RWPE2 (cell line): ENCODE measurements at regions not wholly inside any gene's neighbourhood (a gene's known extent, or its start where the extent isn't known, plus 50 kb on each side); places are given as distances from the start of the nearest gene placed in this dataset.

Experiments
- ATAC-seq: fragments of 200-7000 bp; cut with Tn5 transposase; 3 replicates; pipeline ENCODE4 v1.9.1; 2021; ENCODE audit warnings: low read depth
- DNase-seq: peaks from one replicate; pipeline ENCODE4 v3.0.0-alpha.2; 2020; ENCODE audit warnings: low spot score
- H3K27ac ChIP-seq: fragments of 450-650 bp; 2 replicates; pipeline ENCODE4 v1.5.1; 2017; ENCODE audit warnings: mild to moderate bottlenecking; ENCODE audit not compliant: poor library complexity, severe bottlenecking
- H3K27me3 ChIP-seq: fragments of 250-450 bp; sonication (Bioruptor Pico); 2 replicates; pipeline ENCODE4 v1.5.1; 2021; ENCODE audit warnings: mild to moderate bottlenecking, moderate library complexity; ENCODE audit not compliant: insufficient read depth, poor library complexity, severe bottlenecking
- H3K36me3 ChIP-seq: fragments of 250-450 bp; sonication (Bioruptor Pico); 2 replicates; pipeline ENCODE4 v1.5.1; 2020; ENCODE audit warnings: low read depth, mild to moderate bottlenecking, moderate library complexity
- H3K4me1 ChIP-seq: fragments of 250-450 bp; sonication (Bioruptor Pico); 2 replicates; pipeline ENCODE4 v1.5.1; 2021; ENCODE audit warnings: mild to moderate bottlenecking, moderate library complexity; ENCODE audit not compliant: insufficient read depth, poor library complexity, severe bottlenecking
- H3K4me3 ChIP-seq: fragments of 250-450 bp; sonication (Bioruptor Pico); 2 replicates; pipeline ENCODE4 v1.5.1; 2021; ENCODE audit warnings: mild to moderate bottlenecking, moderate library complexity; ENCODE audit not compliant: severe bottlenecking
- H3K9me3 ChIP-seq: fragments of 250-450 bp; sonication (Bioruptor Pico); 2 replicates; pipeline ENCODE4 v1.5.1; 2021; ENCODE audit warnings: mild to moderate bottlenecking, moderate library complexity; ENCODE audit not compliant: severe bottlenecking
- CTCF ChIP-seq: fragments of 450-650 bp; IDR thresholded peaks from one replicate; pipeline ENCODE4 v1.5.1; 2017; ENCODE audit warnings: mild to moderate bottlenecking, moderate library complexity; ENCODE audit not compliant: poor library complexity, severe bottlenecking

GRCh38 chr4:96166806-96167205 lies 326.9 kb downstream of the PDHA2 start:
- no peak for TF ChIP-seq CTCF
- no peak overlapping the region for H3K4me3 ChIP-seq
- no peaks in the 10 kb centered on the region for H3K27me3 ChIP-seq
- H3K36me3 ChIP-seq: no peaks in the 10 kb centered on the region
- H3K4me1 ChIP-seq: peaks cover 13% of the 10 kb centered on the region
- no peaks in the 10 kb centered on the region for H3K9me3 ChIP-seq
- ATAC-seq (no peak), DNase-seq (no peak)
- H3K27ac ChIP-seq: no peak overlapping the region

- DNase-seq (peak; percentile 22), ATAC-seq (no peak)
- H3K4me1 ChIP-seq: peaks cover 3% of the 10 kb centered on the region
- H3K36me3 ChIP-seq: no peaks in the 10 kb centered on the region
- H3K9me3 ChIP-seq: no peaks in the 10 kb centered on the region
- H3K27ac ChIP-seq: no peak overlapping the region
- no peak overlapping the region for H3K4me3 ChIP-seq
- H3K27me3 ChIP-seq: no peaks in the 10 kb centered on the region
- no peak for TF ChIP-seq CTCF
Measured at GRCh38 chr4:96170198-96170597, 330.3 kb downstream of the PDHA2 start.

- H3K27ac ChIP-seq: no peak overlapping the region
- no peak for ATAC-seq
- DNase-seq: no peak
- H3K9me3 ChIP-seq: no peaks in the 10 kb centered on the region
- H3K4me1 ChIP-seq: no peaks in the 10 kb centered on the region
- TF ChIP-seq CTCF: no peak
- no peaks in the 10 kb centered on the region for H3K36me3 ChIP-seq
- H3K4me3 ChIP-seq: no peak overlapping the region
- H3K27me3 ChIP-seq: no peaks in the 10 kb centered on the region
Measured at GRCh38 chr4:96173756-96174155, 333.9 kb downstream of the PDHA2 start.

GRCh38 chr4:96175871-96176270 lies 336.0 kb downstream of the PDHA2 start:
- Histone ChIP-seq H3K9me3 (no peaks in the 10 kb centered on the region), H3K36me3 (no peaks in the 10 kb centered on the region)

More at GRCh38 chr4:96175871-96176270, 336.0 kb downstream of the PDHA2 start:
- TF ChIP-seq CTCF: no peak
- ATAC-seq (no peak), DNase-seq (no peak)
- H3K27ac ChIP-seq: no peak overlapping the region
- no peaks in the 10 kb centered on the region for H3K4me1 ChIP-seq
- H3K27me3 ChIP-seq: no peaks in the 10 kb centered on the region
- no peak overlapping the region for H3K4me3 ChIP-seq
